SK-N-SH (cell line): ENCODE measurements at regions not wholly inside any gene's neighbourhood (a gene's known extent, or its start where the extent isn't known, plus 50 kb on each side); places are given as distances from the start of the nearest gene placed in this dataset.

Experiments
- CTCF ChIA-PET: fragments of 300-600, 350-600 bp; formaldehyde crosslinking; extraction: SDS; loops from one replicate; lab custom pipeline; 2021; lab: Yijun Ruan, JAX
- POLR2A ChIA-PET: fragments of 350-600 bp; sonication (Branson Sonifier 250); formaldehyde crosslinking; extraction: SDS; loops from one replicate; lab custom pipeline; 2020; ENCODE audit warnings: antibody characterized with exemption, inconsistent platforms; lab: Yijun Ruan, JAX
- DNase-seq: peaks from one replicate; pipeline ENCODE4 v3.0.0; 2012
- H2AFZ ChIP-seq: fragments of 200-600 bp; sonication (generic); 2 replicates; pipeline ENCODE4 v1.8.1; 2016; ENCODE audit warnings: antibody characterized with exemption, mild to moderate bottlenecking, low read depth
- H3F3A ChIP-seq: fragments of 200-600 bp; sonication (generic); replicated peaks from 2 replicates; pipeline ENCODE3; 2016; ENCODE audit warnings: antibody characterized with exemption, mild to moderate bottlenecking; ENCODE audit not compliant: insufficient read depth
- H3K27ac ChIP-seq, 2 experiments: fragments of 200-500 bp in 1 of 2; fragments of 200-600 bp in 1 of 2; sonication (Bioruptor generic) in 1 of 2; sonication (generic), shearing (Covaris generic) in 1 of 2; 2 replicates each; pipeline versions ENCODE4 v1.5.1 to v1.6.1; 2014 to 2016; ENCODE audit warnings: low read depth in 2 of 2, inconsistent platforms in 1 of 2, low read length in 1 of 2, mild to moderate bottlenecking in 1 of 2, mixed read lengths in 1 of 2
- H3K27me3 ChIP-seq: fragments of 200-600 bp; sonication (generic), shearing (Covaris generic); 2 replicates; pipeline ENCODE4 v1.6.1; 2016; ENCODE audit warnings: mixed run types; ENCODE audit not compliant: insufficient read depth
- H3K36me3 ChIP-seq, 2 experiments: fragments of 200-500 bp in 1 of 2; fragments of 200-600 bp in 1 of 2; sonication (Bioruptor generic) in 1 of 2; sonication (generic) in 1 of 2; replicated peaks in 1 of 2; 2 replicates each; pipeline versions ENCODE3 to v1.5.1; 2014 to 2016; ENCODE audit warnings: low read length in 1 of 2, mild to moderate bottlenecking in 1 of 2; ENCODE audit not compliant: insufficient read depth in 2 of 2, control insufficient read depth in 1 of 2
- H3K4me1 ChIP-seq, 2 experiments: fragments of 200-500 bp in 1 of 2; fragments of 200-600 bp in 1 of 2; sonication (Bioruptor generic) in 1 of 2; sonication (generic), shearing (Covaris generic) in 1 of 2; 2 replicates each; pipeline versions ENCODE4 v1.5.1 to v1.6.1; 2014 to 2016; ENCODE audit warnings: low read depth in 1 of 2, low read length in 1 of 2, mixed run types in 1 of 2; ENCODE audit not compliant: insufficient read depth in 2 of 2, control insufficient read depth in 1 of 2
- H3K4me2 ChIP-seq: fragments of 200-600 bp; sonication (generic), shearing (Covaris generic); 2 replicates; pipeline ENCODE4 v1.6.1; 2017; ENCODE audit warnings: mixed run types
- H3K4me3 ChIP-seq, 2 experiments: fragments of 200-500 bp in 1 of 2; fragments of 200-600 bp in 1 of 2; sonication (Bioruptor generic) in 1 of 2; sonication (generic), shearing (Covaris generic) in 1 of 2; 2 replicates each; pipeline versions ENCODE4 v1.5.1 to v1.8.1; 2014 to 2016; ENCODE audit warnings: low read depth in 2 of 2, inconsistent platforms in 1 of 2, low read length in 1 of 2, mild to moderate bottlenecking in 1 of 2, mixed read lengths in 1 of 2, moderate library complexity in 1 of 2
- H3K79me2 ChIP-seq: fragments of 200-600 bp; sonication (generic); 2 replicates; pipeline ENCODE4 v1.8.1; 2017; ENCODE audit warnings: mild to moderate bottlenecking; ENCODE audit not compliant: insufficient read depth
- H3K9ac ChIP-seq: fragments of 200-600 bp; sonication (generic); 2 replicates; pipeline ENCODE4 v1.6.1; 2017; ENCODE audit warnings: mixed run types
- H3K9me2 ChIP-seq: fragments of 200-600 bp; sonication (generic); 2 replicates; pipeline ENCODE4 v1.6.1; 2017; ENCODE audit warnings: mixed run types
- H3K9me3 ChIP-seq: fragments of 200-600 bp; sonication (generic); 2 replicates; pipeline ENCODE4 v1.6.1; 2017; ENCODE audit warnings: mixed run types, mild to moderate bottlenecking, moderate library complexity
- H4K20me1 ChIP-seq: fragments of 200-600 bp; sonication (generic); 2 replicates; pipeline ENCODE4 v1.6.1; 2017; ENCODE audit warnings: mild to moderate bottlenecking, mixed run types; ENCODE audit not compliant: insufficient read depth
- CHD2 ChIP-seq: fragments of 150-350 bp; IDR thresholded peaks from 2 replicates; pipeline ENCODE4 v1.6.1; 2018; ENCODE audit warnings: low read length; ENCODE audit not compliant: partially characterized antibody
- ELF1 ChIP-seq: IDR thresholded peaks from 2 replicates; pipeline ENCODE4 v1.4.0; 2012
- EP300 ChIP-seq, 2 experiments: IDR thresholded peaks; 2 replicates each; pipeline versions ENCODE4 v1.4.0 to v1.6.1; 2012; ENCODE audit warnings: borderline replicate concordance in 1 of 2, low read depth in 1 of 2, low read length in 1 of 2
- EZH2phosphoT487 ChIP-seq: fragments of 200-600 bp; sonication (generic); IDR thresholded peaks from 2 replicates; pipeline ENCODE4 v1.6.1; 2017; ENCODE audit warnings: low read depth, mixed run types, mild to moderate bottlenecking, antibody characterized with exemption, moderate library complexity, borderline replicate concordance
- FOSL2 ChIP-seq: IDR thresholded peaks from 2 replicates; pipeline ENCODE4 v1.4.0; 2012; ENCODE audit warnings: low read depth, mild to moderate bottlenecking, moderate library complexity, borderline replicate concordance
- FOXJ3 ChIP-seq: sonication (generic); formaldehyde crosslinking; IDR thresholded peaks from 2 replicates; pipeline ENCODE4 v1.5.1; 2020; ENCODE audit warnings: mild to moderate bottlenecking, missing genetic modification reagents
- FOXM1 ChIP-seq: IDR thresholded peaks from 2 replicates; pipeline ENCODE4 v1.4.0; 2012; ENCODE audit warnings: low read depth, mild to moderate bottlenecking
- GABPA ChIP-seq: IDR thresholded peaks from 2 replicates; pipeline ENCODE4 v1.4.0; 2012; ENCODE audit warnings: low read depth, mild to moderate bottlenecking
- GATA2 ChIP-seq: sonication (generic); formaldehyde crosslinking; IDR thresholded peaks from 2 replicates; pipeline ENCODE4 v1.5.0; 2020; ENCODE audit warnings: mild to moderate bottlenecking, missing genetic modification reagents
- MXI1 ChIP-seq: IDR thresholded peaks from 2 replicates; pipeline ENCODE4 v1.6.1; 2012; ENCODE audit warnings: mild to moderate bottlenecking, low read depth, low read length, improper control_type of control experiment
- NRF1 ChIP-seq: IDR thresholded peaks from 2 replicates; pipeline ENCODE4 v1.6.1; 2012; ENCODE audit warnings: low read depth, mild to moderate bottlenecking, low read length
- POLR2AphosphoS5 ChIP-seq: IDR thresholded peaks from 2 replicates; pipeline ENCODE4 v1.6.1; 2012; ENCODE audit warnings: low read depth, low read length
- RAD21 ChIP-seq: IDR thresholded peaks from 2 replicates; pipeline ENCODE4 v1.6.1; 2012; ENCODE audit warnings: mild to moderate bottlenecking, low read length
- RCOR1 ChIP-seq: fragments of 150-350 bp; IDR thresholded peaks from 2 replicates; pipeline ENCODE4 v1.6.1; 2017; ENCODE audit warnings: antibody characterized with exemption, low read length
- RFX5 ChIP-seq: IDR thresholded peaks from 2 replicates; pipeline ENCODE4 v1.6.1; 2012; ENCODE audit warnings: mild to moderate bottlenecking, improper control_type of control experiment, low read length
- RXRA ChIP-seq: IDR thresholded peaks from 2 replicates; pipeline ENCODE4 v1.4.0; 2012; ENCODE audit warnings: low read depth, mild to moderate bottlenecking, borderline replicate concordance
- SIN3A ChIP-seq: IDR thresholded peaks from 2 replicates; pipeline ENCODE4 v1.6.1; 2012; ENCODE audit warnings: low read depth, mild to moderate bottlenecking, low read length, moderate library complexity, borderline replicate concordance
- SMC3 ChIP-seq: IDR thresholded peaks from 2 replicates; pipeline ENCODE4 v1.6.1; 2012; ENCODE audit warnings: low read depth, low read length, improper control_type of control experiment
- TAF1 ChIP-seq: IDR thresholded peaks from 2 replicates; pipeline ENCODE4 v1.6.1; 2012; ENCODE audit warnings: low read depth, mild to moderate bottlenecking, low read length, moderate library complexity, borderline replicate concordance
- TCF12 ChIP-seq: IDR thresholded peaks from 2 replicates; pipeline ENCODE4 v1.4.0; 2012
- TEAD4 ChIP-seq: IDR thresholded peaks from 2 replicates; pipeline ENCODE4 v1.4.0; 2012; ENCODE audit warnings: mild to moderate bottlenecking, borderline replicate concordance; ENCODE audit not compliant: insufficient read depth
- WGBS: methylation state at CpG from one replicate; pipeline ENCODE4 v1.1.6; 2017; ENCODE audit warnings: low lambda C conversion rate; 5-methylcytosine and 5-hydroxymethylcytosine counted together
- TF ChIP-seq, protein P1 (sequence below): IDR thresholded peaks from 2 replicates; pipeline ENCODE4; 2012
- TF ChIP-seq, protein P2 (sequence below): IDR thresholded peaks from 2 replicates; pipeline ENCODE4 v1.4.0; 2012; ENCODE audit warnings: low read depth, borderline replicate concordance
- TF ChIP-seq, protein P3 (sequence below): fragments of 200-600 bp; sonication (generic); IDR thresholded peaks from 2 replicates; pipeline ENCODE4 v1.6.1; 2017; ENCODE audit warnings: antibody characterized with exemption, mild to moderate bottlenecking, moderate library complexity
- TF ChIP-seq, protein P4 (sequence below): IDR thresholded peaks from 2 replicates; pipeline ENCODE4 v1.4.0; 2012; ENCODE audit warnings: low read depth
- TF ChIP-seq, protein P5 (sequence below): fragments of 150-350 bp; IDR thresholded peaks from 2 replicates; pipeline ENCODE4 v1.6.1; 2017; ENCODE audit warnings: antibody characterized with exemption, low read length, low read depth, borderline replicate concordance

DNA sequence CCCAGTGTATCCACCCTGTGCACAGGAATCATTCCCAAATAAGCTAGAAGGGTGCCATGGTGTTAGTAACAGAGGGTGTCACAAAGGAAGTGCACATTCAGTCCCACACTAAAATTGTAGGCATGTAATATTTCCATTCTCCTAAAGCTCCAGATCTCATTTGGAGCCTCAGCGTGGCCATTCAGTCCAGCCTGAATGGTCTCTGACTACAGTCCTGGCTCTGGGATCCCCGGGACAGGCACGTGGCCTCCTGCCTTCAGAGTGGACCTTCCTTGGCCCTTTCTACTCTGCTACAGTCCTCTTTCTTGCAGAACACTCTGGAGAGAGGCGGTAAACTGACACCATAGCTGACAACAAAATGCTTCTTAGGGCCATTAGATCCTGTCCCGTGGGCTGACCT is 243.9 kb downstream of the IRX2 start:
- no peak for DNase-seq
- Histone ChIP-seq H3K27me3 (no peaks in the 10 kb centered on the region; the same call in 1 of the 2 replicates), H3K79me2 (no peaks in the 10 kb centered on the region)

DNA sequence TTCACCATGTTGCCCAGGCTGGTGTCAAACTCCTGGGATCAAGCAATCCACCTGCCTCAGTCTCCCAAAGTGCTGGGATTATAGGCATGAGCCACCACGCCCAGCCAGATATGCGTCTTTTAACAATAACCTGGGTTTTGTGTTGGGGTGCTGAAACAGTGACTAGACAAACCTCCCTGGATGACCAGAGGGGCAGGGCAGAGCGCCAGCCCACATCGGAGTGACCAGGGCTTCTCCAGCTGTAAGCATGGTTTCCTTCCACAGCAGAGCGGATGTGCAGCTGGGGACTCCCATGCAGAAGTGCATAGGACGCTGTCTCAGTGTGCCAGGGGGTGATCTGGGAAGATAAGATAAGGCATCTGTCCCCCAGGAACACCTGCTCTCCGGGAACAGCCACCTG is 244.9 kb downstream of the IRX2 start:
- ChIA-PET POLR2A (no interaction called here), CTCF (interaction anchor here (0.7 kb wide), 1 partner anchor 472 kb away, joined by 3 read pairs; no protein-coding TSS in a partner anchor)
- no peak for DNase-seq
- no peaks in the 10 kb centered on the region for H4K20me1 ChIP-seq
- H3K27ac ChIP-seq: no peak overlapping the region
- no peaks in the 10 kb centered on the region for H3K79me2 ChIP-seq
- H3K9me3 ChIP-seq: no peaks in the 10 kb centered on the region
- H3K4me3 ChIP-seq: no peak overlapping the region
- H3F3A ChIP-seq: no peaks in the 10 kb centered on the region
- WGBS: 0% methylated on average over 3 of the region's 7 CpGs
- no peak overlapping the region for H3K9ac ChIP-seq
- H3K9me2 ChIP-seq: no peaks in the 10 kb centered on the region
- no peak overlapping the region for H2AFZ ChIP-seq
- no peaks in the 10 kb centered on the region for H3K4me1 ChIP-seq
- no peaks in the 10 kb centered on the region for H3K36me3 ChIP-seq
- H3K27me3 ChIP-seq: no peaks in the 10 kb centered on the region; the same call in 1 of the 2 replicates
- H3K4me2 ChIP-seq: no peak overlapping the region
- TF ChIP-seq CHD2 (no peak), SIN3A (no peak), TEAD4 (no peak), RFX5 (no peak), TAF1 (no peak), RCOR1 (no peak), RAD21 (no peak), FOXJ3 (CRISPR knock-in tag) (no peak), GABPA (no peak), MXI1 (no peak), SMC3 (no peak)
- TF ChIP-seq, protein P1, sequence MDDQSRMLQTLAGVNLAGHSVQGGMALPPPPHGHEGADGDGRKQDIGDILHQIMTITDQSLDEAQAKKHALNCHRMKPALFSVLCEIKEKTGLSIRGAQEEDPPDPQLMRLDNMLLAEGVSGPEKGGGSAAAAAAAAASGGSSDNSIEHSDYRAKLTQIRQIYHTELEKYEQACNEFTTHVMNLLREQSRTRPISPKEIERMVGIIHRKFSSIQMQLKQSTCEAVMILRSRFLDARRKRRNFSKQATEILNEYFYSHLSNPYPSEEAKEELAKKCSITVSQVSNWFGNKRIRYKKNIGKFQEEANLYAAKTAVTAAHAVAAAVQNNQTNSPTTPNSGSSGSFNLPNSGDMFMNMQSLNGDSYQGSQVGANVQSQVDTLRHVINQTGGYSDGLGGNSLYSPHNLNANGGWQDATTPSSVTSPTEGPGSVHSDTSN: no peak
- TF ChIP-seq, protein P2, sequence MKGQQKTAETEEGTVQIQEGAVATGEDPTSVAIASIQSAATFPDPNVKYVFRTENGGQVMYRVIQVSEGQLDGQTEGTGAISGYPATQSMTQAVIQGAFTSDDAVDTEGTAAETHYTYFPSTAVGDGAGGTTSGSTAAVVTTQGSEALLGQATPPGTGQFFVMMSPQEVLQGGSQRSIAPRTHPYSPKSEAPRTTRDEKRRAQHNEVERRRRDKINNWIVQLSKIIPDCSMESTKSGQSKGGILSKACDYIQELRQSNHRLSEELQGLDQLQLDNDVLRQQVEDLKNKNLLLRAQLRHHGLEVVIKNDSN: no peak

More for the DNA sequence above, 243.9 kb downstream of the IRX2 start:
- Histone ChIP-seq H3K9me2 (no peaks in the 10 kb centered on the region), H3K27ac (no peak overlapping the region), H2AFZ (no peak overlapping the region), H3K4me2 (no peak overlapping the region), H3F3A (no peaks in the 10 kb centered on the region), H3K4me1 (no peaks in the 10 kb centered on the region), H4K20me1 (no peaks in the 10 kb centered on the region), H3K4me3 (no peak overlapping the region), H3K9me3 (no peaks in the 10 kb centered on the region), H3K9ac (no peak overlapping the region), H3K36me3 (no peaks in the 10 kb centered on the region)
- ChIA-PET CTCF (no interaction called here), POLR2A (no interaction called here)
- TF ChIP-seq, protein P3, sequence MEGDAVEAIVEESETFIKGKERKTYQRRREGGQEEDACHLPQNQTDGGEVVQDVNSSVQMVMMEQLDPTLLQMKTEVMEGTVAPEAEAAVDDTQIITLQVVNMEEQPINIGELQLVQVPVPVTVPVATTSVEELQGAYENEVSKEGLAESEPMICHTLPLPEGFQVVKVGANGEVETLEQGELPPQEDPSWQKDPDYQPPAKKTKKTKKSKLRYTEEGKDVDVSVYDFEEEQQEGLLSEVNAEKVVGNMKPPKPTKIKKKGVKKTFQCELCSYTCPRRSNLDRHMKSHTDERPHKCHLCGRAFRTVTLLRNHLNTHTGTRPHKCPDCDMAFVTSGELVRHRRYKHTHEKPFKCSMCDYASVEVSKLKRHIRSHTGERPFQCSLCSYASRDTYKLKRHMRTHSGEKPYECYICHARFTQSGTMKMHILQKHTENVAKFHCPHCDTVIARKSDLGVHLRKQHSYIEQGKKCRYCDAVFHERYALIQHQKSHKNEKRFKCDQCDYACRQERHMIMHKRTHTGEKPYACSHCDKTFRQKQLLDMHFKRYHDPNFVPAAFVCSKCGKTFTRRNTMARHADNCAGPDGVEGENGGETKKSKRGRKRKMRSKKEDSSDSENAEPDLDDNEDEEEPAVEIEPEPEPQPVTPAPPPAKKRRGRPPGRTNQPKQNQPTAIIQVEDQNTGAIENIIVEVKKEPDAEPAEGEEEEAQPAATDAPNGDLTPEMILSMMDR: no peak
- TF ChIP-seq EP300 (IDR thresholded peaks at IDR 0.05; ENCODE audit: borderline replicate concordance in 1 of 2, low read depth in 1 of 2, low read length in 1 of 2) (no peak), FOSL2 (no peak), GATA2 (CRISPR knock-in tag) (no peak), EZH2phosphoT487 (no peak), RAD21 (no peak), ELF1 (no peak), TAF1 (no peak), NRF1 (no peak), GABPA (no peak), POLR2AphosphoS5 (no peak), RXRA (no peak), FOXM1 (no peak), TCF12 (no peak), FOXJ3 (CRISPR knock-in tag) (no peak)
- TF ChIP-seq, protein P4, sequence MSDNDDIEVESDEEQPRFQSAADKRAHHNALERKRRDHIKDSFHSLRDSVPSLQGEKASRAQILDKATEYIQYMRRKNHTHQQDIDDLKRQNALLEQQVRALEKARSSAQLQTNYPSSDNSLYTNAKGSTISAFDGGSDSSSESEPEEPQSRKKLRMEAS: no peak
- TF ChIP-seq, protein P2: no peak
- TF ChIP-seq, protein P5, sequence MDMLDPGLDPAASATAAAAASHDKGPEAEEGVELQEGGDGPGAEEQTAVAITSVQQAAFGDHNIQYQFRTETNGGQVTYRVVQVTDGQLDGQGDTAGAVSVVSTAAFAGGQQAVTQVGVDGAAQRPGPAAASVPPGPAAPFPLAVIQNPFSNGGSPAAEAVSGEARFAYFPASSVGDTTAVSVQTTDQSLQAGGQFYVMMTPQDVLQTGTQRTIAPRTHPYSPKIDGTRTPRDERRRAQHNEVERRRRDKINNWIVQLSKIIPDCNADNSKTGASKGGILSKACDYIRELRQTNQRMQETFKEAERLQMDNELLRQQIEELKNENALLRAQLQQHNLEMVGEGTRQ: no peak
- WGBS: 4% methylated on average over 5 of the region's 5 CpGs
